DMS 273 (cell line): ENCODE measurements at regions not wholly inside any gene's neighbourhood (a gene's known extent, or its start where the extent isn't known, plus 50 kb on each side); places are given as distances from the start of the nearest gene placed in this dataset.
"Not testable (repeated sequence)": the region's sequence is repeated elsewhere in the genome, so short reads cannot be mapped to it uniquely, and the experiment has no call there.

Experiments used
- DNase-seq: peaks from one replicate; lab custom pipeline; 2025; ENCODE audit not compliant: unreplicated experiment; lab: John Stamatoyannopoulos, UW

DNA sequence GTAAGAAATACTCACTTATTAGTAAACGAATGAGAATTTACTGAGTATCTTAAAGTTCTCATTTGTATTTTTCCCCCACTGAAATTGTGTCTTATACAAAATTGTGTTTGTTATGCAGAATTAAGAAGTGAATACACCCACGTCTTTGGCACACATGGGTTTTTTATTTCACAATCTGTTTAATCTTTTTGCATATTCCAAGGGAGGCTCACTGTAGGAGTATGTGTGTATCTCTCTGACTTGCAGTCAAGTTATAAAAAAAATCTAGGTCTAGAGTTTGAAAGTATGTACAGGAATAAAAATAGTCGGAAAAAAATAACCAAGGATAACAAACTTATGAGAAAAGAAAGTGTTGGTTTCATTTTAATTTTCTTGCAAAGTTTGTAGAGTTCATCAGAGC lies 255.2 kb downstream of the PDCD6IP start:
- DNase-seq = no peak

DNA sequence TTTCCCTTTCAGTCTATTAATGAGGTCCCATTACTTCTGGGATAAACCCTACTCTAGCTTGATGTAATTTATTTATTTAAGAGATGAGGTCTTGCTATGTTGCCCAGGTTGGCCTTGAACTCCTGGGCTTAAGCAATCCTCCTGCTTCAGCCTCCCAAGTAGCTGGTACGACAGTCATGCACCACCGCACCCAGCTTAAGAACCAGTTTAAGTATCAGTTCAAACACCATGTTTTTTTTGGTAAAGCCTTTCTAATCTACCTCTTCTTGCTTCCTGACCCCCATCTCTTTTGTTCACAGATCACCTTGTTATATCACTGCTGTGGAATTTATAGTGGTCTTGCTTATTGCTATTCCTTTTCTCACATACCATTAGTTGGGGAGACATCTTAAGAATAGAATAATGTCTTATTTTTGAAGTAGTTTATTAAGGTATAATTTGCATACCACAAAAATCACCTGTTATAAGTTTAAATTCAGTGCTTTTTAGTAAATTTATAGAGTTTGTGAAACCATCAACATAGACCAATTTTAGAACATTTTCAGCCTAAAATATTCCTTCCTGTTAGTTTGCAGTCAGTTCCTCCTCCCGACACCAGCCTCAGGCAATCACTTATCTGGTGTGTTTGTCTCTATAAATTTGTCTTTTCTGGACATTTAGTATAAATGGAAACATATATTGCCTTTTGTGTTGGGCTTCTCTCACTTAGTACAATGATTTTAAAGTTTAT lies 257.9 kb downstream of the PDCD6IP start:
- DNase-seq = no peak

- DNase-seq = no peak
These were observed 258.5 kb downstream of the PDCD6IP start for GRCh38 chr3:34056951-34057390.

GRCh38 chr3:34060995-34061394 lies 262.6 kb downstream of the PDCD6IP start:
- not testable (repeated sequence) for DNase-seq

DNA sequence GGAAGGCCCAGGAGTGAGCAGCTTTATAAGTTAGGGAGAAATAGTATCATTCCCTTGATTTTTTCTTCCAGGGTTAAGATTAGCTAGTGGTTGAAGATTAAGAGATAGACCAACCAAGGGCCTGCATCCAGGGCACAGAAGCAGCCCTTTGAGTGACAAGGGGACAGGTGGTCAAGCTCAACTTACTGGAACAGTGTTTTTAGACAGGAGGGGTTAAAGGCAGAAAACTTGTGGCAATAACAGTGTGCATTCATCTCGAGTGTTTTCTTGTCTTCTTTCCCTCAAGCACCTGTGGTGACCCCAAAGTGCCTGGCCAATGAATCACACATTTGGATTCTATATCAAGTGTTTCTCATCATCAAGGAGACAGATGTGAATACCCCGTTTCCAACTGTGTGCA lies 267.5 kb downstream of the PDCD6IP start:
- DNase-seq = no peak

GRCh38 chr3:34066328-34066727 lies 267.9 kb downstream of the PDCD6IP start:
- DNase-seq = no peak

DNA sequence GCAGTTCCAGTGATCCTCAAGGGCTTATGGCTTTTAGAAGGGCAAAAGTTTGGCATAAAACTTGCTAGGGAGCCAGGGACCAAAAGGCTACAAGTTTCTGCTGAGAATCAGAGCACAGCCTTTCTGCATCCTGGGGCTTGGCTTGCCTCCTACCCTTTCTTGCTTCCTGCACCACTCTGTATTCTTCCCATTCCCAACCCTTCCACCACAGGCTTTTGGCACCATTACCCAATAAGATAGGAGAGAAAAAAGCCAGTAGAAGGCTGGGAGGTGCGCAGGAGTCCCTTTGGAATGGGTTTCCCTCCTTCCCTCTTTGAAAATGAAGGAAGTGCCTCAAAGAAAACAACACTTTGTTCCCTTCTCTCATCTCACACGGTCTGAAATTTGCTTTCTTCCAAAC lies 268.6 kb downstream of the PDCD6IP start:
- no peak for DNase-seq

GRCh38 chr3:34067536-34068051 lies 269.2 kb downstream of the PDCD6IP start:
- DNase-seq = no peak

DNA sequence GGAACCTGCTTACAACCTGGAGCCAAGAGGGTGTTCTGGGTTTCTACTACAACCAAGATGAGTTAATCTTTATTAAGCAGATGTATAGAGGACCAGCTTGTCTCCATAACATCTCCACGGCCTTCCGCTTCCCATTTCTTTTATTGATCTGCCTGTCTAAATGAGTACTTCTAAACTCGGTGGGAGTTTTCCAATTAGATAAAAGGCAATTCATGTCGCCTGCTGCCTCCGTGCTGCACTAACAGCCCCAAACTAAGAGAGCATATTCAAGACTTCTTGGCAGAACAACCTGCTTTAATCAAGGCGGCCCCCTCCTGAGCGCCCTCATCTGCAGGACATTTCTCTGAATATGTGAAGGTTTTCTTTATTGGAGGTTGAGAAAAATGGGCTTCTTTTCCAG lies 270.1 kb downstream of the PDCD6IP start:
- DNase-seq = no peak

- no peak for DNase-seq
These were observed 272.6 kb downstream of the PDCD6IP start for GRCh38 chr3:34070831-34071585.

GRCh38 chr3:34072297-34072696 lies 273.9 kb downstream of the PDCD6IP start:
- no peak for DNase-seq

GRCh38 chr3:34073111-34073510 lies 274.7 kb downstream of the PDCD6IP start:
- DNase-seq = no peak

- DNase-seq = no peak
These were observed 275.5 kb downstream of the PDCD6IP start for GRCh38 chr3:34073961-34074360.

DNA sequence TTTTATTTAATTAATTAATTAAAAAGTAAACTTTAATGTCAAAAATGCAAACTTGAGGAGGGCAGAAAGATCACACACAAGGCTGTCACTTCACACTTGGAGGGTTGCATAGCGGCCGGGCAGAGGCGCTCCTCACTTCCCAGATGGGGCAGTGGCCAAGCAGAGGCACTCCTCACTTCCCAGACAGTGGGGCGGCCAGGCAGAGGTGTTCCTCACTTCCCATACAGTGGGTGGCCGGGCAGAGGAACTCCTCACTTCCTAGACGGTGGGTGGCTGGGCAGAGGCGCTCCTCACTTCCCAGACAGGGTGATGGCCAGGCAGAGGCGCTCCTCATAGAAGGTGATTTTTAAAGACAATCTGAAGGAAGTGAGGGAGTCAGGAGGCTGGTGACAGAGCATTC lies 277.5 kb downstream of the PDCD6IP start:
- no peak for DNase-seq

DNA sequence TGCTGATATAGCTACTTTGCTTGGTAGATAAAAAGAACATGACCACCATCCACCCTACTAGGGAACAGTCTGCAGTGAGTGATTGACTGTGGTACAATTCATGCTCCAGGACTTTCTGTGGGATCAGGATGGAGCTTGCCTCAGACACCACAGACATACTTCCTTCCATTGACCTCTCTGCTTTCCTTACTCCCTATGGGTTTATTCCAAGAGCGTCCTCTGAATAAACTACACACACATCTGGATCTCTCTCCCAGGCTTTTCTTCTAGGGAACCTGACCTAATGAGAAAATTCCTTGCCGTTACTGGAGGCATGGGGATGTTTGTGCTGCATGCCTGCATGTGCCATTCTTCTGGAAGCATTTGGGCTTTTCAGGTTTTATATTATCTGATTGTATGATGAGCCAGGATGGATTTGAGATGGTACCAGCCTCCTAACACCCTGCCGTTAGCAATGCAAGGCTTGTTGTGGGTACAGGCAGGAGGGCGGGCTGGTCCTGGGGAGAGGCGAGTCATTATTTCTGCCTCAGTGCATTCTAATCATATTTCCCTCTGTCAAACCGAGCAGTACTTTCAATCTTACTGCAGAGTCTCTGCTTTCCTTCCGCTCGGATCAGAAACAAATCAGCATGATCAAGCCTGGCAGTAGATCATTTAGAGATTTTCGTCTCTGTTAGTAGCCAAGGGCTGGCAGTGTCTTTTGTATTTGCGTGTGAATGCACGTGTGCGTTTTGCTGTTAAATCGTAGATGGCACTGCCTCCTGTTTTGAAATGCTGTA lies 279.2 kb downstream of the PDCD6IP start:
- no peak for DNase-seq

GRCh38 chr3:34078418-34078817 lies 280.0 kb downstream of the PDCD6IP start:
- DNase-seq = no peak

DNA sequence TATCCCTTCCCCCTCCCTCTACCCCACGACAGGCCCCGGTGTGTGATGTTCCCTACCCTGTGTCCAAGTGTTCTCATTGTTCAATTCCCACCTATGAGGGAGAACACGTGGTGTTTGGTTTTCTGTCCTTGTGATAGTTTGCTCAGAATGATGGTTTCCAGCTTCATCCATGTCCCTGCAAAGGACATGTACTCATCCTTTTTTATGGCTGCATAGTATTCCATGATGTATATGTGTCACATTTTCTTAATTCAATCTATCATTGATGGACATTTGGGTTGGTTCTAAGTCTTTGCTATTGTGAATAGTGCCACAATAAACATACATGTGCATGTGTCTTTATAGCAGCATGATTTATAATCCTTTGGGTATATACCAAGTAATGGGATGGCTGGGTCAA lies 281.4 kb downstream of the PDCD6IP start:
- not testable (repeated sequence) for DNase-seq

DNA sequence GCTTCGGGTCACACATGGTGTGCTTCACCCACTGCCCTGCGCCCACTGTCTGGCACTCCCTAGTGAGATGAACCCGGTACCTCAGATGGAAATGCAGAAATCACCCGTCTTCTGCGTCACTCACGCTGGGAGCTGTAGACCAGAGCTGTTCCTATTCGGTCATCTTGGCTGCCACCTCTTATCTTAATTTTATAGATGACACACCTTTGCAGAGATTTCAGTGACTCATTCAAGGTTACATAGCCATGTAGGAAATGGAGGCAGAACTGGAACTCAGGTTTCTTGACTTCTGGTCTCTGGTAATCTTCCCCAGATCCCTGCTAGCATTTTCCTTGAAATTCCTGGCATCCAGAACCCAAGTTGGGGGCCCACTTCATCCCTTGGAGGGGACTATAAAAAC lies 291.9 kb downstream of the PDCD6IP start:
- DNase-seq = not testable (repeated sequence)

- DNase-seq = no peak
These were observed 292.4 kb downstream of the PDCD6IP start for GRCh38 chr3:34090876-34091275.

- DNase-seq = not testable (repeated sequence)
These were observed 295.9 kb downstream of the PDCD6IP start for GRCh38 chr3:34094280-34094679.

DNA sequence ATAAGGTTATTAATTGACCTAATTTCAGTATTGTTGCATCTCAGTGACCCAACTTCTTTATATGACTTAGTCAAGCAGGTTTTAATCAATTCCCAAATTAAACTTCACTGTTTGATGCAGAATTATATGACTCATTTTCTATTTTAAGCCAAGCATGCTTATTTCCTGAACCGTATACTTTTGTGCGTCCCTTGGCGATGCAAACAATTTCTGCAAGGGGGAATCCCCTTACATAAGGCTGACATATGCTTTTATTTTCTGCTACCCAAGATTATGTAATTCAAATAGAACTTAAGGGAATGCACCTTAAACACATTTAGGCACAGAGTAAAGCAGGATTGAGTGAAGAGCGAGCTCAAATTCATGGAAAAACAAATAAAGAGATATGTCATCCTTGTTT lies 303.9 kb downstream of the PDCD6IP start:
- DNase-seq = no peak
